HCT116 (cell line): ENCODE measurements at regions not wholly inside any gene's neighbourhood (a gene's known extent, or its start where the extent isn't known, plus 50 kb on each side); places are given as distances from the start of the nearest gene placed in this dataset.

Experiments used
- ATAC-seq: fragments of 200-7000 bp; cut with Tn5 transposase; 2 replicates; pipeline ENCODE4 v1.9.1; 2020; ENCODE audit warnings: mild to moderate bottlenecking, moderate library complexity
- BruUV-seq: library from RNA; stranded (reverse); fragments of 400-500 nt; replicated peaks from 2 replicates; lab custom pipeline; 2021; lab: Mats Ljungman, UMichigan
- CTCF ChIA-PET: fragments of 300-600 bp; sonication (Branson Sonifier 250); formaldehyde crosslinking; loops from one replicate; lab custom pipeline; 2021; ENCODE audit warnings: antibody characterized with exemption; lab: Charles Lee
- POLR2A ChIA-PET: fragments of 300-600, 350-600 bp; sonication (Branson Sonifier 250); formaldehyde crosslinking; loops from one replicate; lab custom pipeline; 2021; ENCODE audit warnings: antibody characterized with exemption; lab: Charles Lee
- RAD21 ChIA-PET, 2 experiments: fragments of 300-600 bp; sonication (Branson Sonifier 250); formaldehyde crosslinking; loops; one replicate each; lab custom pipeline; 2023; ENCODE audit warnings: low total read pairs in 2 of 2; ENCODE audit not compliant: uncharacterized antibody in 2 of 2, unreplicated experiment in 2 of 2, low non-redundant PET in 1 of 2; lab: Charles Lee
- DNase-seq: peaks from one replicate; pipeline ENCODE4 v3.0.0-alpha.2; 2010; ENCODE audit warnings: low read depth, low spot score
- H2AFZ ChIP-seq: fragments of 200-600 bp; shearing (Covaris generic), sonication (generic); 2 replicates; pipeline ENCODE4 v1.6.1; 2017; ENCODE audit warnings: low read depth, mixed run types, mixed read lengths, antibody characterized with exemption, low read length; ENCODE audit not compliant: poor library complexity, severe bottlenecking
- H3K27ac ChIP-seq: 2 replicates; pipeline ENCODE4 v1.5.1; 2012; ENCODE audit warnings: low read depth, low read length
- H3K27me3 ChIP-seq: fragments of 200-600 bp; sonication (generic); 2 replicates; pipeline ENCODE4 v1.6.1; 2016; ENCODE audit warnings: mixed run types, low read length, mixed read lengths; ENCODE audit not compliant: insufficient read depth
- H3K36me3 ChIP-seq, 2 experiments: fragments of 200-500 bp in 1 of 2; fragments of 200-600 bp in 1 of 2; sonication (Bioruptor generic) in 1 of 2; sonication (generic) in 1 of 2; 2 replicates each; pipeline versions ENCODE4 v1.5.1 to v1.6.1; 2014 to 2016; ENCODE audit warnings: low read length in 2 of 2, inconsistent platforms in 1 of 2, mixed read lengths in 1 of 2, mixed run types in 1 of 2; ENCODE audit not compliant: insufficient read depth in 2 of 2, control insufficient read depth in 1 of 2
- H3K4me1 ChIP-seq, 2 experiments: fragments of 200-600 bp in 1 of 2; sonication (generic) in 1 of 2; 2 replicates each; pipeline versions ENCODE4 v1.5.1 to v1.6.1; 2012 to 2017; ENCODE audit warnings: low read length in 2 of 2, inconsistent platforms in 1 of 2, mild to moderate bottlenecking in 1 of 2, mixed read lengths in 1 of 2, mixed run types in 1 of 2, moderate library complexity in 1 of 2; ENCODE audit not compliant: insufficient read depth in 2 of 2, control insufficient read depth in 1 of 2
- H3K4me2 ChIP-seq: fragments of 200-600 bp; sonication (generic); 2 replicates; pipeline ENCODE4 v1.6.1; 2017; ENCODE audit warnings: mixed run types, low read length, mixed read lengths
- H3K4me3 ChIP-seq, 2 experiments: fragments of 200-600 bp in 1 of 2; sonication (generic) in 1 of 2; replicated peaks in 1 of 2; 2 replicates each; pipeline ENCODE4 v1.5.1; 2011 to 2016; ENCODE audit warnings: low read length in 2 of 2, control low read depth in 1 of 2, low read depth in 1 of 2, mild to moderate bottlenecking in 1 of 2, mixed read lengths in 1 of 2, mixed run types in 1 of 2
- H3K79me2 ChIP-seq: fragments of 200-600 bp; sonication (generic); 2 replicates; pipeline ENCODE4 v1.6.1; 2017; ENCODE audit warnings: mild to moderate bottlenecking, mixed run types, low read length, moderate library complexity, mixed read lengths; ENCODE audit not compliant: insufficient read depth
- H3K9ac ChIP-seq: fragments of 200-600 bp; sonication (generic); 2 replicates; pipeline ENCODE4 v1.6.1; 2016; ENCODE audit warnings: low read length, mixed read lengths
- H3K9me2 ChIP-seq: fragments of 200-600 bp; sonication (generic), shearing (Covaris generic); 2 replicates; pipeline ENCODE4 v1.6.1; 2017; ENCODE audit warnings: mixed run types, mild to moderate bottlenecking, moderate library complexity; ENCODE audit not compliant: insufficient read depth
- H3K9me3 ChIP-seq, 2 experiments: fragments of 200-500 bp in 1 of 2; fragments of 200-600 bp in 1 of 2; sonication (Bioruptor generic) in 1 of 2; sonication (generic) in 1 of 2; 2 replicates each; pipeline ENCODE4 v1.6.1; 2014 to 2017; ENCODE audit warnings: low read length in 2 of 2, mixed read lengths in 2 of 2, inconsistent platforms in 1 of 2, low read depth in 1 of 2, mild to moderate bottlenecking in 1 of 2, mixed run types in 1 of 2, moderate library complexity in 1 of 2; ENCODE audit not compliant: control insufficient read depth in 1 of 2, insufficient read depth in 1 of 2
- H4K20me1 ChIP-seq: fragments of 200-600 bp; sonication (generic), shearing (Covaris generic); 2 replicates; pipeline ENCODE4 v1.6.1; 2017; ENCODE audit warnings: mixed run types, mild to moderate bottlenecking, moderate library complexity; ENCODE audit not compliant: insufficient read depth
- ATF3 ChIP-seq: IDR thresholded peaks from 2 replicates; pipeline ENCODE4 v1.6.1; 2012
- CEBPB ChIP-seq: IDR thresholded peaks from 2 replicates; pipeline ENCODE4 v1.6.1; 2012; ENCODE audit warnings: low read depth
- ELF1 ChIP-seq: IDR thresholded peaks from 2 replicates; pipeline ENCODE4 v1.6.1; 2012; ENCODE audit warnings: low read depth, borderline replicate concordance
- EZH2 ChIP-seq: fragments of 200-600 bp; sonication (generic); IDR thresholded peaks from 2 replicates; pipeline ENCODE4 v1.6.1; 2017; ENCODE audit warnings: antibody characterized with exemption, mixed run types
- EZH2phosphoT487 ChIP-seq: fragments of 200-600 bp; IDR thresholded peaks from 2 replicates; pipeline ENCODE4 v1.6.1; 2018; ENCODE audit warnings: antibody characterized with exemption, borderline replicate concordance
- JUND ChIP-seq: IDR thresholded peaks from 2 replicates; pipeline ENCODE4 v1.6.1; 2012
- MAX ChIP-seq: IDR thresholded peaks from 2 replicates; pipeline ENCODE4 v1.6.1; 2012
- POLR2AphosphoS5 ChIP-seq: IDR thresholded peaks from 2 replicates; pipeline ENCODE4 v1.6.1; 2011; ENCODE audit warnings: mild to moderate bottlenecking, low read depth, low read length, moderate library complexity
- REST ChIP-seq: IDR thresholded peaks from 2 replicates; pipeline ENCODE4 v1.6.1; 2012; ENCODE audit warnings: low read depth
- SIN3A ChIP-seq: IDR thresholded peaks from 2 replicates; pipeline ENCODE4 v1.6.1; 2012; ENCODE audit warnings: low read depth
- SP1 ChIP-seq: IDR thresholded peaks from 2 replicates; pipeline ENCODE4 v1.6.1; 2012; ENCODE audit warnings: low read depth
- SRF ChIP-seq: IDR thresholded peaks from 2 replicates; pipeline ENCODE4 v1.6.1; 2012; ENCODE audit warnings: low read depth
- TCF7L2 ChIP-seq: IDR thresholded peaks from 2 replicates; pipeline ENCODE4 v1.7.0; 2011; ENCODE audit warnings: borderline replicate concordance, inconsistent platforms; ENCODE audit not compliant: insufficient read depth, insufficient read length; ENCODE audit errors: extremely low read depth
- YY1 ChIP-seq: IDR thresholded peaks from 2 replicates; pipeline ENCODE4 v1.6.1; 2011; ENCODE audit warnings: low read length, low read depth, moderate library complexity, mild to moderate bottlenecking; ENCODE audit not compliant: insufficient replicate concordance; ENCODE audit errors: extremely low read depth
- ZFX ChIP-seq: fragments of 450-650 bp; IDR thresholded peaks from 2 replicates; pipeline ENCODE4 v1.6.1; 2017
- intact Hi-C: fragments of 100-400 bp; cut with micrococcal nuclease; formaldehyde crosslinking; loops from 2 replicates; pipeline ENCODE4 v1.10.0; 2022
- TF ChIP-seq, protein P1 (sequence below), 3 experiments: fragments of 200-600 bp in 1 of 3; sonication (generic) in 1 of 3; IDR thresholded peaks in 2 of 3; conservative IDR thresholded peaks in 1 of 3; 2 replicates each; pipeline ENCODE4 v1.5.1; 2012 to 2017; ENCODE audit warnings: low read depth in 2 of 3, low read length in 2 of 3, antibody characterized with exemption in 1 of 3, borderline replicate concordance in 1 of 3, control low read depth in 1 of 3, mild to moderate bottlenecking in 1 of 3, mixed read lengths in 1 of 3, mixed run types in 1 of 3, moderate library complexity in 1 of 3; ENCODE audit not compliant: insufficient read depth in 1 of 3

DNA sequence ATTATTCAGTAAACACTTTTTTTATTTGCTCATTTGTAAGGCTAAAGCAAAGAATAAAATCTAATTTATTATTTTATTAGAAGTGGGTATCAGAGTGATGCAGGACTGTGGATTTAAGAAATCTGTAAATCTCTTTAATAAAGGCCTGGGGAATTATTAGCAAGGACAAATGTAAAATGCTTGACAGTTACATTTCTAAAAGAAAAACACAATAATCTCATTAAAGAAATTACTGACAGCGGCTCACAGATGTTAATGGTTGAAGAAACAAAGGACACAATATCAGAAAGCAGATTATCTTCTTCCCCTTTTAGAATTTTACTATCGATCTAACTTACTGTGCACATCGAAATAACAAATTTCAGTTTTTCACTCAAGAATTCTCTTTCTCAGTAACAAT, 262.1 kb upstream of the MEIS2 start:
- RAD21 ChIA-PET, result no interaction called here
- POLR2A ChIA-PET, result no interaction called here

More for the DNA sequence above, 262.1 kb upstream of the MEIS2 start:
- H3K9ac ChIP-seq, result no peak overlapping the region
- 0 out of 2 replicates have a peak, but pooled peaks cover 5% of the 10 kb centered on the region for H3K27me3 ChIP-seq
- no peaks in the 10 kb centered on the region for H4K20me1 ChIP-seq
- no TSS peak for BruUV-seq
- H3K4me3 ChIP-seq, result no peak overlapping the region
- TF ChIP-seq REST (no peak), CEBPB (no peak), SIN3A (no peak), ZFX (no peak), POLR2AphosphoS5 (no peak), TCF7L2 (no peak), ELF1 (no peak), EZH2phosphoT487 (no peak), EZH2 (no peak), SP1 (no peak), ATF3 (no peak), SRF (no peak), YY1 (no peak), MAX (no peak), JUND (no peak)
- TF ChIP-seq, protein P1, sequence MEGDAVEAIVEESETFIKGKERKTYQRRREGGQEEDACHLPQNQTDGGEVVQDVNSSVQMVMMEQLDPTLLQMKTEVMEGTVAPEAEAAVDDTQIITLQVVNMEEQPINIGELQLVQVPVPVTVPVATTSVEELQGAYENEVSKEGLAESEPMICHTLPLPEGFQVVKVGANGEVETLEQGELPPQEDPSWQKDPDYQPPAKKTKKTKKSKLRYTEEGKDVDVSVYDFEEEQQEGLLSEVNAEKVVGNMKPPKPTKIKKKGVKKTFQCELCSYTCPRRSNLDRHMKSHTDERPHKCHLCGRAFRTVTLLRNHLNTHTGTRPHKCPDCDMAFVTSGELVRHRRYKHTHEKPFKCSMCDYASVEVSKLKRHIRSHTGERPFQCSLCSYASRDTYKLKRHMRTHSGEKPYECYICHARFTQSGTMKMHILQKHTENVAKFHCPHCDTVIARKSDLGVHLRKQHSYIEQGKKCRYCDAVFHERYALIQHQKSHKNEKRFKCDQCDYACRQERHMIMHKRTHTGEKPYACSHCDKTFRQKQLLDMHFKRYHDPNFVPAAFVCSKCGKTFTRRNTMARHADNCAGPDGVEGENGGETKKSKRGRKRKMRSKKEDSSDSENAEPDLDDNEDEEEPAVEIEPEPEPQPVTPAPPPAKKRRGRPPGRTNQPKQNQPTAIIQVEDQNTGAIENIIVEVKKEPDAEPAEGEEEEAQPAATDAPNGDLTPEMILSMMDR (IDR thresholded peaks at IDR 0.05 in 2 of 3, conservative IDR thresholded peaks at IDR 0.05 in 1 of 3; ENCODE audit: borderline replicate concordance in 1 of 3, insufficient read depth in 1 of 3, low read depth in 2 of 3, low read length in 2 of 3), result no peak
- no peaks in the 10 kb centered on the region for H3K4me1 ChIP-seq
- no peaks in the 10 kb centered on the region for H3K36me3 ChIP-seq
- no peak overlapping the region for H2AFZ ChIP-seq
- DNase-seq, result no peak
- no peak overlapping the region for H3K27ac ChIP-seq
- no peaks in the 10 kb centered on the region for H3K9me2 ChIP-seq
- no peaks in the 10 kb centered on the region for H3K79me2 ChIP-seq
- H3K4me2 ChIP-seq, result no peak overlapping the region
- CTCF ChIA-PET, result no interaction called here
- intact Hi-C loops, result loop anchor here (10.0 kb wide), 1 partner anchor 342 kb away; no protein-coding TSS in a partner anchor
- no peak for ATAC-seq
- no peaks in the 10 kb centered on the region for H3K9me3 ChIP-seq
